Heart left ventricle (tissue), 16 donors: ENCODE measurements at regions not wholly inside any gene's neighbourhood (a gene's known extent, or its start where the extent isn't known, plus 50 kb on each side); places are given as distances from the start of the nearest gene placed in this dataset.

Experiments used
- ATAC-seq, 4 donors: fragments of 200-7000 bp; cut with Tn5 transposase; one replicate each; pipeline ENCODE4 v1.9.1; 2020 to 2022; ENCODE audit warnings: moderate library complexity in 4 of 4, mild to moderate bottlenecking in 3 of 4, moderate number of reproducible peaks in 1 of 4
- DNase-seq, 5 donors: peaks; one replicate each; pipeline ENCODE4 v3.0.0-alpha.2; 2020
- H3K27ac ChIP-seq, 12 donors: fragments of 200-600 bp; sonication (generic) in 4 of 12; one replicate each; pipeline versions ENCODE4 v1.5.0 to v1.8.0; 2016 to 2022; ENCODE audit warnings: mild to moderate bottlenecking in 2 of 12
- H3K27me3 ChIP-seq, 9 donors: fragments of 200-600 bp; sonication (generic) in 2 of 9; one replicate each; pipeline versions ENCODE4 v1.5.1 to v1.8.0; 2016 to 2022; ENCODE audit warnings: mild to moderate bottlenecking in 3 of 9
- H3K36me3 ChIP-seq, 9 donors: fragments of 200-600 bp; sonication (generic) in 2 of 9; one replicate each; pipeline versions ENCODE4 v1.5.0 to v1.8.0; 2018 to 2022; ENCODE audit warnings: mild to moderate bottlenecking in 2 of 9
- H3K4me1 ChIP-seq, 12 donors: fragments of 200-600 bp; sonication (generic) in 4 of 12; one replicate each; pipeline versions ENCODE4 v1.5.0 to v1.8.0; 2016 to 2022; ENCODE audit warnings: mild to moderate bottlenecking in 3 of 12
- H3K4me3 ChIP-seq, 12 donors: fragments of 200-600 bp; sonication (generic) in 4 of 12; one replicate each; pipeline versions ENCODE4 v1.5.0 to v1.8.0; 2017 to 2022; ENCODE audit warnings: mild to moderate bottlenecking in 9 of 12, moderate library complexity in 4 of 12
- H3K9me3 ChIP-seq, 12 donors: fragments of 200-600 bp; sonication (generic) in 4 of 12; one replicate each; pipeline versions ENCODE4 v1.5.0 to v1.8.0; 2016 to 2022; ENCODE audit warnings: mild to moderate bottlenecking in 1 of 12
- POLR2A ChIP-seq, 2 donors: fragments of 450-650 bp; IDR thresholded peaks; one replicate each; pipeline ENCODE4 v1.6.1; 2017; ENCODE audit warnings: antibody characterized with exemption in 2 of 2, mild to moderate bottlenecking in 2 of 2, moderate library complexity in 2 of 2
- WGBS, 4 donors: extraction: QIAGEN DNeasy Blood & Tissue Kit in 2 of 4; methylation state at CpG; one replicate each; pipeline versions ENCODE4 v1.1.5 to v1.1.7; 2013 to 2018; 5-methylcytosine and 5-hydroxymethylcytosine counted together
- intact Hi-C, 10 donors: fragments of 100-400 bp; cut with DNase I; formaldehyde crosslinking; loops; one replicate each; pipeline versions ENCODE4 v1.11.1 to v1.14.2; 2022
- TF ChIP-seq, protein P1 (sequence below), 12 donors: fragments of 200-600 bp; sonication (generic) in 4 of 12; IDR thresholded peaks; one replicate each; pipeline versions ENCODE4 v1.5.0 to v1.8.0; 2018 to 2022; ENCODE audit warnings: antibody characterized with exemption in 12 of 12, mild to moderate bottlenecking in 5 of 12
- donor health status: ischemic (EF 13 %, LVEDD 7.1; RV severe dilation, severe dysfunction).
- donor health status: healthy with polysubstance abuse.
- donor health status: DM: no; HTN: yes; CAD: no.
- donor health status: DM: no; HTN: no; CAD: no.
- donor health status: ischemic (EF 25% LVEDD 6.9; RV normal size, moderate dysfunction).
- donor health status: ischemic (EF 25% LVEDD 5.7; RV mildly dilated, moderate dysfunction).
- donor health status: healthy.
- donor health status: DM: yes; HTN: yes; CAD: no.
- donor health status: ischemic (EF 35%, LVEDD 5.7; RV mildly dilated, moderate dysfunction).
- donor health status: nonischemic (EF 11% LVEDD 7.7; RV severe dilation, severe dysfunction).
- donor health status: DM: yes; HTN: yes; CAD: no.
- donor health status: PGD.
- donor health status: ischemic (EF 29% LVEDD 5.4; RV normal size, mild dysfunction).
- donor health status: nonischemic (EF 23%, LVEDD 6.1; RV moderate dilation, normal function).

DNA sequence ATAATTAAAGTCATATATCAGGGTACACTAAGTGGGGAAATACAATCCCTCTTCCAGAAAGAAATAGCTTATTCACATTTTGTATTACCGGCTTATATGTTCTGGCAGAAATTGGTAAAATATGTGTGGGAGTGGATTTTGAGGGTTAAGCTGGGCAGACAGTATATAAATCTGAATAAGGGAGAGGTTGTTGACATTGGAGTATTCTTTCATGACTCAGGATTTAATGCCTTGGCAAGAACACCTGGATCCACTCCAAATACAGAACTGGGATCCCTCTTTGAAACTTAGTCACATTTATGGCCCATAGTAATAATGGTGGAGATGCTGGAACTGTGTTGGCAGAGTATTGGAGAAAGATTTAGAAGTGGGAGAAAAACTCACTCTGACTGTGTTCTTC lies 54.3 kb upstream of the TET2 start:
- intact Hi-C loops = no loop called here
- TF ChIP-seq POLR2A (IDR thresholded peaks at IDR 0.05) = no peak
- TF ChIP-seq, protein P1, sequence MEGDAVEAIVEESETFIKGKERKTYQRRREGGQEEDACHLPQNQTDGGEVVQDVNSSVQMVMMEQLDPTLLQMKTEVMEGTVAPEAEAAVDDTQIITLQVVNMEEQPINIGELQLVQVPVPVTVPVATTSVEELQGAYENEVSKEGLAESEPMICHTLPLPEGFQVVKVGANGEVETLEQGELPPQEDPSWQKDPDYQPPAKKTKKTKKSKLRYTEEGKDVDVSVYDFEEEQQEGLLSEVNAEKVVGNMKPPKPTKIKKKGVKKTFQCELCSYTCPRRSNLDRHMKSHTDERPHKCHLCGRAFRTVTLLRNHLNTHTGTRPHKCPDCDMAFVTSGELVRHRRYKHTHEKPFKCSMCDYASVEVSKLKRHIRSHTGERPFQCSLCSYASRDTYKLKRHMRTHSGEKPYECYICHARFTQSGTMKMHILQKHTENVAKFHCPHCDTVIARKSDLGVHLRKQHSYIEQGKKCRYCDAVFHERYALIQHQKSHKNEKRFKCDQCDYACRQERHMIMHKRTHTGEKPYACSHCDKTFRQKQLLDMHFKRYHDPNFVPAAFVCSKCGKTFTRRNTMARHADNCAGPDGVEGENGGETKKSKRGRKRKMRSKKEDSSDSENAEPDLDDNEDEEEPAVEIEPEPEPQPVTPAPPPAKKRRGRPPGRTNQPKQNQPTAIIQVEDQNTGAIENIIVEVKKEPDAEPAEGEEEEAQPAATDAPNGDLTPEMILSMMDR (IDR thresholded peaks at IDR 0.05) = no peak
- 68 to 96% (median 90%) methylated on average over 1 of the region's 1 CpG for WGBS, 4 donors

DNA sequence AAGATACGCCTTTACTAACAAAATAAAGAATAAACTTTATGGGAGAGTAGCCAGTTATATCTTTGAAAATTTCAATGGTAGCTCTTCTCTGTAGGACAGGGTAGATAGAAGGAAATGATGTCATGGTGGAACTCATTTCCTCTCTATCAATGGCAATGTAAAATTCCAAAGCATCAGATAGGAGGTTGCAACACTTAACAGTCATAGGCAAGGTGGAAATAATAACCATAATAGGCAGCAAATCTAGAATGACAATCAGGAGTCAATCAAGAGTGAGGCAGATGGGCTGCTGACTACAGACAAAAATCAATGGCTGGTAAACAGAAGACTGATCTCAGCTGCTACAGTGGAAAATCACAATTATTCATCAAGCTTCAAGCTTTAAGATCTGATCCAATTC lies 53.9 kb upstream of the TET2 start:
- intact Hi-C loops = no loop called here
- no peak overlapping the region for H3K4me3 ChIP-seq
- H3K9me3 ChIP-seq = peaks cover 0 to 29% (median 5%) of the 10 kb centered on the region in 12 donors
- H3K27ac ChIP-seq = no peak overlapping the region
- no peak for TF ChIP-seq POLR2A (IDR thresholded peaks at IDR 0.05)
- TF ChIP-seq, protein P1 (IDR thresholded peaks at IDR 0.05) = no peak
- no peak for DNase-seq
- no peak for ATAC-seq
- WGBS, 4 donors = 82 to 88% (median 85%) methylated on average over 1 of the region's 1 CpG
- peaks cover 0 to 13% (median 2%) of the 10 kb centered on the region in 12 donors for H3K4me1 ChIP-seq
- no peaks in the 10 kb centered on the region for H3K27me3 ChIP-seq
- H3K36me3 ChIP-seq = no peaks in the 10 kb centered on the region

More for the DNA sequence above, 54.3 kb upstream of the TET2 start:
- Histone ChIP-seq H3K4me1 (peaks cover 0 to 16% (median 3%) of the 10 kb centered on the region in 12 donors), H3K4me3 (no peak overlapping the region), H3K27me3 (no peaks in the 10 kb centered on the region), H3K36me3 (no peaks in the 10 kb centered on the region), H3K9me3 (peaks cover 0 to 25% (median 4%) of the 10 kb centered on the region in 12 donors), H3K27ac (no peak overlapping the region)
- no peak for ATAC-seq
- no peak for DNase-seq

DNA sequence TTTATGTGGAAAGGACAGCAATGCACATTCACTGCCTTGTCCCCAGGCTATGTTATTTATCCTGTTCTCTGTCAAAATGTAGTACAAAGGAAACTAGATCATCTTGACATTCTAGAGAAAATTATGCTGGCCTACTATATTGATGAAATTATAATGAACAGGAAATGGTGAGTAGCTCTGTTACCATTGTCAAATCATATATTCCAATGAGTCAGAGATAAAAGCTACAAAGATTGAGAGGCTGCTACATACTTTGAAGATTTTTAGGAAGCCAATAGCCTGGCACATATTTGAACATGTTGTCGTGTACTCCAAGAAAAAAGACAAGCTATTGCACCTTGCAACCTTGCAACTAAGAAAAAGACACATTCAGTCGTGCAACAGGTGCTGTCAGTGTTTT lies 52.7 kb upstream of the TET2 start:
- no peak for ATAC-seq
- Histone ChIP-seq H3K27ac (no peak overlapping the region), H3K36me3 (no peaks in the 10 kb centered on the region), H3K9me3 (peaks cover 0 to 35% (median 5%) of the 10 kb centered on the region in 12 donors), H3K4me1 (peaks cover 0 to under 1% (median 0%) of the 10 kb centered on the region in 12 donors), H3K27me3 (no peaks in the 10 kb centered on the region), H3K4me3 (no peak overlapping the region)
- TF ChIP-seq, protein P1 (IDR thresholded peaks at IDR 0.05) = no peak
- no peak for TF ChIP-seq POLR2A (IDR thresholded peaks at IDR 0.05)
- WGBS, 4 donors = 58 to 75% (median 69%) methylated on average over 2 of the region's 2 CpGs
- no peak for DNase-seq
- intact Hi-C loops = no loop called here
